ENCODE measurements at regions not wholly inside any gene's neighbourhood (a gene's known extent, or its start where the extent isn't known, plus 50 kb on each side); places are given as distances from the start of the nearest gene placed in this dataset.

DNA sequence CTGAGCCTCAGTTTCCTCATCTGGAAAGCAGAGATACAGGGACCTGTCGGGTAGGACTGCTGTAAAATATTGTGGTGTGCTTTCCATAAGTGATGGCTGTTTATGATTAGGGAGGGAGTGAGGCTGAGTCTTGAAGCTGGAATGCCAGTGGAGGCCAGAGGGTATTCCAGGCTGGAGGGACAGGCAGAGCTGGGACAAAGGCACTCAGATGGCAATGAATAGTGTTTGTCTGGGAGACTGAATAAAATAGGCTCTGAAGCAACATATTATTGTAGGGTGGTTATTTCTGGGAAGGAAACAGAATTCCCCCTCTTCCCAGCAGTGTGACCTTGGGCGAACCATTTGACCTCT is 120.7 kb downstream of the INHBB start:
- no peak overlapping the region for H3K27ac Mint-ChIP-seq
- intact Hi-C loops (cut with micrococcal nuclease): no loop called here
- no peaks in the 10 kb centered on the region for H3K4me1 Mint-ChIP-seq

DNA sequence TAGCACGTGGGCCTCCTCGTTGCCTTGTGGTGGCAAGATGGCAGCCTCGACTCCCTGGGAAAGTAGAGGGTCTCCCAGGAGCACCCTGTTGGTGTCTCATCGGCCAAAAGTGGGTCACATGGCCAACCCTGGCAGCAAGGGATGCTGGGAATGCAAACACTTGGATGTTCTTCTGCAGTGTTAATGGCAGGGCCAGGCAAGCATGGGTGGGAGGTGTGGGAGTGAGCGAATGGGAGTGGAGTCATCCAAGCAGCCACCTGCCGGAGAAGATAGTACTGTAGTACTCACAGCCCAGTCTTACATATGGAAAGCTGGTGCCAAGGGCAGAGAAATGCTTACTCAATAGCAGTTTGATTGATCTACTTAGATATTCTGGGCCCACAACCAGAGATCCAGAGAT is 122.2 kb downstream of the INHBB start:
- H4K20me1 ChIP-seq (ENCODE audit: control insufficient read depth, insufficient read depth, low read length, poor library complexity, severe bottlenecking): no peaks in the 10 kb centered on the region

More for the DNA sequence above, 120.7 kb downstream of the INHBB start:
- Histone ChIP-seq H3K27me3 (replicated peaks in 1 of 4; ENCODE audit: control extremely low read depth in 1 of 4, control insufficient read depth in 3 of 4, insufficient read depth in 4 of 4, low read length in 3 of 4) (peaks cover 0 to 8% (median 0%) of the 10 kb centered on the region in 4 experiments), H3K4me2 (replicated peaks; ENCODE audit: low read depth, low read length, poor library complexity, severe bottlenecking) (no peak overlapping the region), H3K9ac (ENCODE audit: low read length) (no peak overlapping the region), H3K4me3 (ENCODE audit: control extremely low read depth in 1 of 5, extremely low read depth in 1 of 5, insufficient read depth in 1 of 5, low read depth in 2 of 5, low read length in 4 of 5) (no peak overlapping the region), H4K20me1 (ENCODE audit: control insufficient read depth, insufficient read depth, low read length, poor library complexity, severe bottlenecking) (no peaks in the 10 kb centered on the region), H3K27ac (ENCODE audit: low read length in 2 of 2) (no peak overlapping the region), H3K4me1 (ENCODE audit: control insufficient read depth in 2 of 2, insufficient read depth in 2 of 2, low read length in 2 of 2) (no peaks in the 10 kb centered on the region), H3K9me3 (ENCODE audit: control extremely low read depth in 1 of 3, control insufficient read depth in 2 of 3, insufficient read depth in 1 of 3, low read length in 2 of 3) (peaks cover 0 to 3% (median 0%) of the 10 kb centered on the region in 3 donors), H3K36me3 (replicated peaks in 1 of 2; ENCODE audit: control extremely low read depth in 1 of 2, control insufficient read depth in 1 of 2, extremely low read depth in 1 of 2, insufficient read depth in 2 of 2, low read length in 1 of 2) (no peaks in the 10 kb centered on the region), H3K79me2 (ENCODE audit: control insufficient read depth, insufficient read depth, low read length) (no peaks in the 10 kb centered on the region), H2AFZ (ENCODE audit: insufficient read depth, low read depth, low read length, poor library complexity, severe bottlenecking) (no peak overlapping the region)
- Mint-ChIP-seq H3K4me3 (no peak overlapping the region), H3K27me3 (peaks cover 5% of the 10 kb centered on the region), H3K9me3 (ENCODE audit: insufficient read depth) (no peaks in the 10 kb centered on the region)
- TF ChIP-seq EZH2 (IDR thresholded peaks at IDR 0.05; ENCODE audit: borderline replicate concordance, insufficient read depth, low read depth, low read length, poor library complexity, severe bottlenecking): no peak
- TF ChIP-seq, protein P1, sequence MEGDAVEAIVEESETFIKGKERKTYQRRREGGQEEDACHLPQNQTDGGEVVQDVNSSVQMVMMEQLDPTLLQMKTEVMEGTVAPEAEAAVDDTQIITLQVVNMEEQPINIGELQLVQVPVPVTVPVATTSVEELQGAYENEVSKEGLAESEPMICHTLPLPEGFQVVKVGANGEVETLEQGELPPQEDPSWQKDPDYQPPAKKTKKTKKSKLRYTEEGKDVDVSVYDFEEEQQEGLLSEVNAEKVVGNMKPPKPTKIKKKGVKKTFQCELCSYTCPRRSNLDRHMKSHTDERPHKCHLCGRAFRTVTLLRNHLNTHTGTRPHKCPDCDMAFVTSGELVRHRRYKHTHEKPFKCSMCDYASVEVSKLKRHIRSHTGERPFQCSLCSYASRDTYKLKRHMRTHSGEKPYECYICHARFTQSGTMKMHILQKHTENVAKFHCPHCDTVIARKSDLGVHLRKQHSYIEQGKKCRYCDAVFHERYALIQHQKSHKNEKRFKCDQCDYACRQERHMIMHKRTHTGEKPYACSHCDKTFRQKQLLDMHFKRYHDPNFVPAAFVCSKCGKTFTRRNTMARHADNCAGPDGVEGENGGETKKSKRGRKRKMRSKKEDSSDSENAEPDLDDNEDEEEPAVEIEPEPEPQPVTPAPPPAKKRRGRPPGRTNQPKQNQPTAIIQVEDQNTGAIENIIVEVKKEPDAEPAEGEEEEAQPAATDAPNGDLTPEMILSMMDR (IDR thresholded peaks at IDR 0.05): no peak
- WGBS (ENCODE audit: insufficient coverage): 95% methylated on average over 1 of the region's 2 CpGs
- no peak for DNase-seq
- no peak for ATAC-seq (ENCODE audit: low read depth)
- ChIA-PET CTCF (no interaction called here), POLR2A (no interaction called here)

More for the DNA sequence above, 122.2 kb downstream of the INHBB start:
- Histone ChIP-seq H3K4me3 (ENCODE audit: control extremely low read depth in 1 of 5, extremely low read depth in 1 of 5, insufficient read depth in 1 of 5, low read depth in 2 of 5, low read length in 4 of 5) (no peak overlapping the region), H3K9ac (ENCODE audit: low read length) (no peak overlapping the region), H3K27me3 (replicated peaks in 1 of 4; ENCODE audit: control extremely low read depth in 1 of 4, control insufficient read depth in 3 of 4, insufficient read depth in 4 of 4, low read length in 3 of 4) (peaks cover 0 to 8% (median 0%) of the 10 kb centered on the region in 4 experiments), H3K4me1 (ENCODE audit: control insufficient read depth in 2 of 2, insufficient read depth in 2 of 2, low read length in 2 of 2) (no peaks in the 10 kb centered on the region), H3K9me3 (ENCODE audit: control extremely low read depth in 1 of 3, control insufficient read depth in 2 of 3, insufficient read depth in 1 of 3, low read length in 2 of 3) (peaks cover 0 to 8% (median 0%) of the 10 kb centered on the region in 3 donors), H3K79me2 (ENCODE audit: control insufficient read depth, insufficient read depth, low read length) (no peaks in the 10 kb centered on the region), H3K27ac (ENCODE audit: low read length in 2 of 2) (no peak overlapping the region), H3K36me3 (replicated peaks in 1 of 2; ENCODE audit: control extremely low read depth in 1 of 2, control insufficient read depth in 1 of 2, extremely low read depth in 1 of 2, insufficient read depth in 2 of 2, low read length in 1 of 2) (no peaks in the 10 kb centered on the region), H3K4me2 (replicated peaks; ENCODE audit: low read depth, low read length, poor library complexity, severe bottlenecking) (no peak overlapping the region), H2AFZ (ENCODE audit: insufficient read depth, low read depth, low read length, poor library complexity, severe bottlenecking) (no peak overlapping the region)
- Mint-ChIP-seq H3K9me3 (ENCODE audit: insufficient read depth) (peaks cover 2% of the 10 kb centered on the region), H3K4me1 (no peaks in the 10 kb centered on the region), H3K27me3 (peaks cover 5% of the 10 kb centered on the region), H3K4me3 (no peak overlapping the region), H3K27ac (no peak overlapping the region)
- ChIA-PET CTCF (no interaction called here), POLR2A (no interaction called here)
- ATAC-seq (ENCODE audit: low read depth): no peak
- TF ChIP-seq, protein P1 (IDR thresholded peaks at IDR 0.05): no peak
- no peak for TF ChIP-seq EZH2 (IDR thresholded peaks at IDR 0.05; ENCODE audit: borderline replicate concordance, insufficient read depth, low read depth, low read length, poor library complexity, severe bottlenecking)
- WGBS (ENCODE audit: insufficient coverage): 97% methylated on average over 4 of the region's 6 CpGs
- DNase-seq: no peak
- intact Hi-C loops (cut with micrococcal nuclease): no loop called here

All from B cell (primary cell).